Tibial artery (tissue), 4 donors: ENCODE measurements at regions not wholly inside any gene's neighbourhood (a gene's known extent, or its start where the extent isn't known, plus 50 kb on each side); places are given as distances from the start of the nearest gene placed in this dataset.

Experiments used
- DNase-seq, 2 donors: peaks; one replicate each; pipeline ENCODE4 v3.0.0-alpha.2; 2019
- H3K27ac ChIP-seq, 2 donors: fragments of 200-600 bp; sonication (generic) in 1 of 2; 1 replicate in 1 of 2; 2 replicates in 1 of 2; pipeline ENCODE4 v1.5.1; 2018 to 2019; ENCODE audit warnings: mild to moderate bottlenecking in 1 of 2
- H3K27me3 ChIP-seq, 2 donors: fragments of 200-600 bp; sonication (generic) in 1 of 2; one replicate each; pipeline versions ENCODE4 v1.5.1 to v1.6.0; 2016 to 2019
- H3K36me3 ChIP-seq, 3 donors: fragments of 200-600 bp; sonication (generic) in 2 of 3; one replicate each; pipeline ENCODE4 v1.5.1; 2016 to 2019; ENCODE audit warnings: mild to moderate bottlenecking in 2 of 3
- H3K4me1 ChIP-seq, 4 donors: fragments of 200-600 bp; sonication (generic) in 2 of 4; 1 replicate in 3 of 4; 2 replicates in 1 of 4; pipeline ENCODE4 v1.5.1; 2016 to 2019
- H3K4me3 ChIP-seq, 2 donors: fragments of 200-600 bp; sonication (generic) in 1 of 2; 1 replicate in 1 of 2; 2 replicates in 1 of 2; pipeline ENCODE4 v1.5.1; 2018 to 2019; ENCODE audit warnings: mild to moderate bottlenecking in 2 of 2
- H3K9me3 ChIP-seq, 3 donors: fragments of 200-600 bp; sonication (generic) in 1 of 3; one replicate each; pipeline ENCODE4 v1.5.1; 2016 to 2019
- intact Hi-C: fragments of 100-400 bp; cut with DNase I; formaldehyde crosslinking; loops from one replicate; pipeline ENCODE4 v1.15.0; 2023; ENCODE audit warnings: low total_unique reads
- TF ChIP-seq, protein P1 (sequence below), 2 experiments: fragments of 200-600 bp in 1 of 2; fragments of 450-650 bp in 1 of 2; IDR thresholded peaks; one replicate each; pipeline ENCODE4 v1.5.1; 2017 to 2019; ENCODE audit warnings: antibody characterized with exemption in 2 of 2, mild to moderate bottlenecking in 1 of 2, moderate library complexity in 1 of 2

DNA sequence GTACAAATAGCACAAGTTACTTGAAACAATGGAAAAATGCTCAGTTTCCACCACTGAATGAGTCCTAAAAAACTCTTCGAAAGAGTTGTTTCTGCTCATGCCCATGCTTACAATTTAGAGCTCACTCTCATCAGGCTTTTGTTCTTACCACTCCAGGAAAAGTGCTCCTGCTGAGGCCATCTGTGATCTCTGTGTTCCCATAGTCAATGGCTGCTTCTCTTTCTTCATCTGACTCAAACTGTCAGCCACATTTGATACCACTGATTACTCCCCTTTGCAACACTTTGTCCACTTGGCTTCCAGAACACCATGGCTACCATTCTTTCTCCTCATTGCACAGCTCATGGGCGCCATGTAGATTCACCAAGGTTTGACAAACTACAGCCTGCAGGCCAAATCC lies 80.0 kb upstream of the SLC34A2 start:
- Histone ChIP-seq H3K27ac (no peak overlapping the region), H3K4me1 (no peaks in the 10 kb centered on the region), H3K4me3 (no peak overlapping the region), H3K27me3 (no peaks in the 10 kb centered on the region), H3K36me3 (no peaks in the 10 kb centered on the region), H3K9me3 (no peaks in the 10 kb centered on the region)
- no peak for DNase-seq
- intact Hi-C loops: no loop called here
- TF ChIP-seq, protein P1, sequence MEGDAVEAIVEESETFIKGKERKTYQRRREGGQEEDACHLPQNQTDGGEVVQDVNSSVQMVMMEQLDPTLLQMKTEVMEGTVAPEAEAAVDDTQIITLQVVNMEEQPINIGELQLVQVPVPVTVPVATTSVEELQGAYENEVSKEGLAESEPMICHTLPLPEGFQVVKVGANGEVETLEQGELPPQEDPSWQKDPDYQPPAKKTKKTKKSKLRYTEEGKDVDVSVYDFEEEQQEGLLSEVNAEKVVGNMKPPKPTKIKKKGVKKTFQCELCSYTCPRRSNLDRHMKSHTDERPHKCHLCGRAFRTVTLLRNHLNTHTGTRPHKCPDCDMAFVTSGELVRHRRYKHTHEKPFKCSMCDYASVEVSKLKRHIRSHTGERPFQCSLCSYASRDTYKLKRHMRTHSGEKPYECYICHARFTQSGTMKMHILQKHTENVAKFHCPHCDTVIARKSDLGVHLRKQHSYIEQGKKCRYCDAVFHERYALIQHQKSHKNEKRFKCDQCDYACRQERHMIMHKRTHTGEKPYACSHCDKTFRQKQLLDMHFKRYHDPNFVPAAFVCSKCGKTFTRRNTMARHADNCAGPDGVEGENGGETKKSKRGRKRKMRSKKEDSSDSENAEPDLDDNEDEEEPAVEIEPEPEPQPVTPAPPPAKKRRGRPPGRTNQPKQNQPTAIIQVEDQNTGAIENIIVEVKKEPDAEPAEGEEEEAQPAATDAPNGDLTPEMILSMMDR (IDR thresholded peaks at IDR 0.05): no peak

- no peak overlapping the region for H3K4me3 ChIP-seq
- no peaks in the 10 kb centered on the region for H3K36me3 ChIP-seq
- intact Hi-C loops: no loop called here
Observed at GRCh38 chr4:25578432-25578831, 77.2 kb upstream of the SLC34A2 start.

GRCh38 chr4:25580633-25581467 lies 74.8 kb upstream of the SLC34A2 start:
- TF ChIP-seq, protein P1 (IDR thresholded peaks at IDR 0.05): no peak
- DNase-seq: no peak
- Histone ChIP-seq H3K27ac (no peak overlapping the region), H3K4me3 (no peak overlapping the region), H3K4me1 (no peaks in the 10 kb centered on the region), H3K36me3 (no peaks in the 10 kb centered on the region), H3K27me3 (no peaks in the 10 kb centered on the region), H3K9me3 (no peaks in the 10 kb centered on the region)
- intact Hi-C loops: no loop called here

More at GRCh38 chr4:25578432-25578831, 77.2 kb upstream of the SLC34A2 start:
- H3K4me1 ChIP-seq: no peaks in the 10 kb centered on the region
- DNase-seq: no peak
- no peak overlapping the region for H3K27ac ChIP-seq
- no peaks in the 10 kb centered on the region for H3K27me3 ChIP-seq
- no peaks in the 10 kb centered on the region for H3K9me3 ChIP-seq
- TF ChIP-seq, protein P1 (IDR thresholded peaks at IDR 0.05): no peak

DNA sequence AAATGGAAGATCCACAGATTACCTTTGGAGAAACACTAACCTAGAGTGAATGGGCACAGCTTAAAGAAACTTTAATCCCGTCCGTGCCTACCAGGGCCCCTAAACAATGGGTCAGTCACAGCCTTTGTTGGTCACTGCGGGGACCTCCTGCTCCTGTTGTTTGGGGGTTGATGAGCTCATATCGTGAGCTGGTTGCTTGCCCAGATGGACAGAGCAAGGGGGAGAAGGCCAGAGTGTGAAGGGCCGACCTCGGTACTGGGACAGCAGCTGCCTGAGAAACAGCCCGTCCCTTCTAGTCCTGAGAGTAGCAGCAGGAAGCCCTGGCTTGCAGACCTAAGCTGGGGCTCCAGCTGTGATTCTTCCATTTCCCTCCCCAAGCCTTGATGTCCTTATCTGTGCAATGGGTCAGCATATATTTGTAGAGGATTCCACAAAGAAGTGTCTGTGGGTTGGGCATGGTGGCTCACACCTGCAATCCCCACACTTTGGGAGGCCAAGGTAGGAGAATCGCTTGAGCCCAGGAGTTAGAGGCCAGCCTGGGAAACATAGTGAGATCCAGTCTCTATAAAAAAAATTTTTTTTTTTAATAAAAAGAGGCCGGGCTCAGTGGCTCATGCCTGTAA lies 69.6 kb upstream of the SLC34A2 start:
- no peaks in the 10 kb centered on the region for H3K9me3 ChIP-seq
- H3K4me1 ChIP-seq: no peaks in the 10 kb centered on the region
- H3K27me3 ChIP-seq: no peaks in the 10 kb centered on the region
- no peaks in the 10 kb centered on the region for H3K36me3 ChIP-seq
- no peak overlapping the region for H3K4me3 ChIP-seq
- DNase-seq: no peak
- intact Hi-C loops: no loop called here
- TF ChIP-seq, protein P1 (IDR thresholded peaks at IDR 0.05): no peak
- no peak overlapping the region for H3K27ac ChIP-seq

- DNase-seq: no peak
- H3K27ac ChIP-seq: no peak overlapping the region
- intact Hi-C loops: no loop called here
Observed at GRCh38 chr4:25588206-25588605, 67.4 kb upstream of the SLC34A2 start.

More at GRCh38 chr4:25588206-25588605, 67.4 kb upstream of the SLC34A2 start:
- TF ChIP-seq, protein P1 (IDR thresholded peaks at IDR 0.05): no peak
- no peaks in the 10 kb centered on the region for H3K9me3 ChIP-seq
- H3K4me3 ChIP-seq: no peak overlapping the region
- no peaks in the 10 kb centered on the region for H3K36me3 ChIP-seq
- no peaks in the 10 kb centered on the region for H3K4me1 ChIP-seq
- H3K27me3 ChIP-seq: no peaks in the 10 kb centered on the region
